ENCODE measurements at regions not wholly inside any gene's neighbourhood (a gene's known extent, or its start where the extent isn't known, plus 50 kb on each side); places are given as distances from the start of the nearest gene placed in this dataset.

GRCh38 chr4:129353490-129353889 is 257.5 kb downstream of the C4orf33 start:
- Histone ChIP-seq H3K9me3 (no peaks in the 10 kb centered on the region), H3K27me3 (ENCODE audit: low read depth) (no peaks in the 10 kb centered on the region), H3K36me3 (no peaks in the 10 kb centered on the region), H3K27ac (no peak overlapping the region), H3K4me3 (no peak overlapping the region), H3K4me1 (no peaks in the 10 kb centered on the region)
- ATAC-seq (no peak), DNase-seq (no peak)
- TF ChIP-seq CTCF (IDR thresholded peaks at IDR 0.05), result no peak
- intact Hi-C loops (cut with DNase I), result no loop called here

GRCh38 chr4:129355031-129355430 is 259.1 kb downstream of the C4orf33 start:
- Histone ChIP-seq H3K27ac (no peak overlapping the region), H3K36me3 (no peaks in the 10 kb centered on the region), H3K4me3 (no peak overlapping the region), H3K4me1 (no peaks in the 10 kb centered on the region), H3K27me3 (ENCODE audit: low read depth) (no peaks in the 10 kb centered on the region), H3K9me3 (no peaks in the 10 kb centered on the region)
- no peak for TF ChIP-seq CTCF (IDR thresholded peaks at IDR 0.05)
- intact Hi-C loops (cut with DNase I), result no loop called here
- no peak for ATAC-seq
- no peak for DNase-seq

GRCh38 chr4:129355516-129355915 is 259.6 kb downstream of the C4orf33 start:
- no peaks in the 10 kb centered on the region for H3K36me3 ChIP-seq
- intact Hi-C loops (cut with DNase I), result no loop called here
- no peaks in the 10 kb centered on the region for H3K9me3 ChIP-seq
- H3K27ac ChIP-seq, result no peak overlapping the region
- DNase-seq (no peak), ATAC-seq (no peak)
- H3K4me1 ChIP-seq, result no peaks in the 10 kb centered on the region
- no peak overlapping the region for H3K4me3 ChIP-seq
- TF ChIP-seq CTCF (IDR thresholded peaks at IDR 0.05), result no peak
- H3K27me3 ChIP-seq (ENCODE audit: low read depth), result no peaks in the 10 kb centered on the region

GRCh38 chr4:129358571-129358970 is 262.6 kb downstream of the C4orf33 start:
- intact Hi-C loops (cut with DNase I), result no loop called here
- TF ChIP-seq CTCF (IDR thresholded peaks at IDR 0.05), result no peak
- H3K27ac ChIP-seq, result no peak overlapping the region
- no peak overlapping the region for H3K4me3 ChIP-seq
- ATAC-seq (no peak), DNase-seq (no peak)
- H3K27me3 ChIP-seq (ENCODE audit: low read depth), result no peaks in the 10 kb centered on the region
- H3K9me3 ChIP-seq, result no peaks in the 10 kb centered on the region
- no peaks in the 10 kb centered on the region for H3K4me1 ChIP-seq
- no peaks in the 10 kb centered on the region for H3K36me3 ChIP-seq

- Histone ChIP-seq H3K9me3 (no peaks in the 10 kb centered on the region), H3K27me3 (ENCODE audit: low read depth) (no peaks in the 10 kb centered on the region), H3K4me1 (no peaks in the 10 kb centered on the region), H3K4me3 (no peak overlapping the region), H3K27ac (no peak overlapping the region), H3K36me3 (no peaks in the 10 kb centered on the region)
- intact Hi-C loops (cut with DNase I), result no loop called here
- no peak for DNase-seq
- no peak for ATAC-seq
- TF ChIP-seq CTCF (IDR thresholded peaks at IDR 0.05), result no peak
Measured at GRCh38 chr4:129359461-129359860, 263.5 kb downstream of the C4orf33 start.

- Histone ChIP-seq H3K36me3 (no peaks in the 10 kb centered on the region), H3K4me3 (no peak overlapping the region), H3K27me3 (ENCODE audit: low read depth) (no peaks in the 10 kb centered on the region), H3K9me3 (no peaks in the 10 kb centered on the region), H3K27ac (no peak overlapping the region), H3K4me1 (no peaks in the 10 kb centered on the region)
- ATAC-seq (peak; percentile 62 to 69), DNase-seq (no peak)
- TF ChIP-seq CTCF (IDR thresholded peaks at IDR 0.05), result peak; percentile 81
- intact Hi-C loops (cut with DNase I), result no loop called here
Measured at GRCh38 chr4:129362691-129363274, 266.8 kb downstream of the C4orf33 start.

All from lower lobe of right lung (tissue), 2 donors.